GM21381 (cell line): ENCODE measurements at regions not wholly inside any gene's neighbourhood (a gene's known extent, or its start where the extent isn't known, plus 50 kb on each side); places are given as distances from the start of the nearest gene placed in this dataset.
A peak's percentile ranks its signal among the peaks of the same experiment; 100 is the strongest.

ENCODE experiments used
- ATAC-seq: cut with Tn5 transposase; IDR thresholded peaks from one replicate; pipeline ENCODE4 v1.9.1; 2021; ENCODE audit warnings: mild to moderate bottlenecking, moderate library complexity; ENCODE audit not compliant: unreplicated experiment

DNA sequence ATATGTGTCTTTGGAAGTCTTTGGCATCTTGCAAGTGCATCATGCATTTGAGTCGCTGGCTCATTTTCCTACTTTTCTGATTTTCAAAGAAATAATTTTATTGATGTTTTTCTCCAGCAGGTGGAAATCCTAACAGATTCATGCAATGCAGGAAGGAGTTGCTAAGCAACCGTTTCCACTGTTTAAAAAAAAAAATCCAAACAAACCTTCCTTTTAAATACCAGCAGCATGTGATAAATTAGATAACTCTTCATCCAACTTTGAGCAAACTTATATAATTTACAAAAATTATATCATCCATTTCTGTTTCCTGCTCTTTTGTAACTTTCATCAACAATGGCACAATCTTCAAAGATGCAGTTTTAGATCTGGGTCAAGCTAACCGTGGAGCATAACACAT, 364.1 kb downstream of the MFSD1 start:
- no peak for ATAC-seq

DNA sequence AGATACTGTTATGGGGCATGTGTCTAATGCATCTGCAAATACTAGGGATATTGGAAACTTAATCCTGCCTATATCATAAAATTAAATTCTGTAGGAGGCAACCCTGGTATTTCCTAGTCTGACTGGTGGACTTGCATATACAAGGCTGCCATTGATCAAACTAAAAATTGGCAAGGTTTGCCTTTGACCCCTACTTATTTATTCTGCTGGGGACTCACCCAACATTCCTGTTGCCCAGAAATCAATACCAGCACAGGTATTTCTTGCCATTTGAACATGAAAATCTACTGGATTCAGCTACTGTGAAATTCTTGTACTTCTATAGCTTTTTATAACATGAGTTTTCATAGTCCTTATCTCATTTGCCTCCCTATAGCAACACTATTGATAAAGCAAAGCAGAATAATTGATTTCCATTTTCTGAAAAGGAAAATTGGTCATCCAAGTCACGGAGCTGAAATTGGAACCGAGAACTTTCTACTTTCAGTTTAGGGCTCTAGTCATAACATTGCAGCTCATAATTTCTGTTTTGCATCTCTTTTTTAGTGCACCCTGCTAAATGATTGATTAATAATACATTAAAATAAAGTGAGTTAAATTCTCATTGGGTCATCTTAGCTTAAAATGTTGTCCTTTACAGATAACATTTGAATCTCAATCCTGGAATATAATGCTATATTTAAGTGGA, 365.2 kb downstream of the MFSD1 start:
- ATAC-seq = no peak

DNA sequence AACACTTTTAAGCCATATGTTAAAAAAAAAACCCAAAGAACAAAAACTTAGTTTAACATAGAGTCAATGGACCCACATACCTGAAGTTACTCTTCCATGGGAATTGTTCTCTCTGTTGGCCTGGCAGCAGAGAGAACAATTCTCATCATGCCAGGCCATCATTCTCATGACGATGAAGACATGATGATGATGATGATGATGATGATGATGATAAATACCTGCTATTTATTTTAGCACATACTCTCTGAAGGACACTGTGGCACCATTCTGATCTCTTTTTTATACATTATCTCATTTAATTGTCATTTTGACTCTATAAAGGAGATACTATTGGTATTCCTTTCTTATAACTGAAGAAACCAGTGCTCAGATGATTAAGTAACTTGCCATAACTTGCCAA, 366.9 kb downstream of the MFSD1 start:
- ATAC-seq = no peak

- ATAC-seq = no peak
Observed at GRCh38 chr3:159169828-159170227, 368.0 kb downstream of the MFSD1 start.

- no peak for ATAC-seq
Observed at GRCh38 chr3:159170436-159171003, 368.7 kb downstream of the MFSD1 start.

DNA sequence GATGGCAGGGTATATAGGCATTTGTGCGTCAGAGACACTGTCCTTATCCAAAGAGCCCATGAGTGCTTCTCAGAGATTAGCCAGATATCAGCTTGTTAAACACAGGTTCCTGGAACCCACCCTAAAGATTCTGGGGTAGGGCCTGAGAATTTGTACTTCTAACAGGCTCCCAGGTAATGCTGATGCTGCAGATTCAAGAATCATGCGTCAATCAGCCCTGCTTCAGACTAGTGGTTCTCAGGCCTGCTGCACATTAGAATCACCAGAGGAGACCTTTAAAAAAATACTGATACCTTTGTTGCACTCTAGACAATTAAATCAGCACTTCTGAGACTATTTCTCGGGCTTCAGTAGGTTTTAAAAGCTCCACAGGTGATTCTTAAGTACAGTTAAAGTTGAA, 369.5 kb downstream of the MFSD1 start:
- ATAC-seq = no peak

DNA sequence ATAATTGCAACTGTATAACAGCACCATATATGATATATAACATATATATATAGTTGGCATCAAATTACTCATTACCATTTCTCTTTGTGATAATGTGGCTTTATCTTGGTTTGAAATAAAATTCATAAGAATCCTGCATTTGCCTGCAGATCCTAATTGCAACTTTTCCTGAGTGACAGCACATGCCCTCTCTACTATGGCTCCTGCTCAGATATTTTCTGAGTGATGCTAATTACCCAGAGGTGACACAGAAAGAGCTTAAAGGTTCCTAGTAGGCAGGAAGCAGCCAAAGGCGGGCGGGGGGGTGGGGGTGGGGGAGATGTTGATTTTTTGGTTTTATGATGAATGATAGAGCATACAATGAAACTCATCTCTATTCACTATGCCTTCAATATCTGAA, 370.6 kb downstream of the MFSD1 start:
- no peak for ATAC-seq

GRCh38 chr3:159174715-159175692, 373.1 kb downstream of the MFSD1 start:
- no peak for ATAC-seq

DNA sequence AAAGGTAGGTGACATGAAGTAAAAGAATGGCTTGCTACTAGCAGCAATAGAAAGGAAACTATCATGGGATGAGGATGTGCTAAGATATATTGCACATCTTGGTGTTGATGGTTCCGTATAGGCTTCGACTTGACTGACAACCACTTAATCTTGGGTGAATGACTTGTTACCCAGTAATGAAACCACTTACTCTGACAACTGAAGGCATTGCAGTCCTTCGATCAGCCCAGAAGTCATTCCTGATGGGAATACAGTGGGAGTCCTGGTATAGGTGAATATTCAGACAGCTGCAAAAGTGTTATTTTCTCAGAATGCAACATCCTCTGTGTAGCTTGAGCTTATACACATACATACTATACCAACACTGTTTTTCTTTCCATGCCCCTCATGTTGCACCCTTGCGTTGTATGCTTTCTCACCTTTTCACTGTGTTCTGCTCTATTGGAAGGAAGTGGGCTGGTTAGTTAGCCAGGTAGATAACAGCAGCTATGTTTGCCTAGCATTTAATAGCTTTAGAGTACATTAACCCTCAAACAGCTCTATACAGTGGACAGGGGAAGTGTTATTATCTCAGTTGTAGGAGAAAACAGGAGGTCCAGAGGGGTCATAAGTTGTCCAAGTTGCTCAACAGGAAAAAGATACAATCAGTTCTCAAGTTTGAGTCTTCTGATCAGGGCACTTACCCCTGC, 376.5 kb downstream of the MFSD1 start:
- no peak for ATAC-seq

- ATAC-seq = no peak
Observed at GRCh38 chr3:159182961-159183360, 381.1 kb downstream of the MFSD1 start.

DNA sequence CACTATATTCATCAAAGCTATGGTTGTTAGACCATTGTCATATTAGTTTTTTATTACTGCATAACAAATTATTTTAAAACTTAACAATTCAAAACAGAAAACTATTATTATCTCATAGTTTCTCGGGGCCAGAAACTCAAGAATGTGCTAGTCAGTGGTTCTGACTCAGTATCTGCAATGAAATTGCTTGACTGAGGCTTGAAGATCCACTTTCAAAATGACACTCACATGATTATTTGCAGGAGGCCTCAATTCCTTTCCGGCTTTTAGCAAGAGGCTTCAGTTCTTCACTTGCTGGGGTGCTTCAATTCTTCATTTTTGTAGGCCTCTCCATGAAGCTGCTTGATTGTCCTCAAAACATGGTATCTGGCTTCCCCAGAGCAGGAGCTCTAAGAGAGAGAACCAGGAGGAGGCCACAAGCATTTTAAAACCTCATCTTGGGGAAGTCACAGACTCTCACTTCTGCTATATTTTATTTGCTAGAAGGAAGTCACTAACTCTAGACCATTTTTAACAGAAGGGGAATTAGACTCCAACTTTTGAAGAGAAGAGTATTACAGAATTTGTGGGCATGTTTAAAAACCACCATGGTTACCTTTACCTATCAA, 383.7 kb downstream of the MFSD1 start:
- peak; percentile 51 for ATAC-seq

- ATAC-seq = peak; percentile 43
Observed at GRCh38 chr3:159186581-159186980, 384.7 kb downstream of the MFSD1 start.

- ATAC-seq = no peak
Observed at GRCh38 chr3:159187232-159187631, 385.4 kb downstream of the MFSD1 start.

DNA sequence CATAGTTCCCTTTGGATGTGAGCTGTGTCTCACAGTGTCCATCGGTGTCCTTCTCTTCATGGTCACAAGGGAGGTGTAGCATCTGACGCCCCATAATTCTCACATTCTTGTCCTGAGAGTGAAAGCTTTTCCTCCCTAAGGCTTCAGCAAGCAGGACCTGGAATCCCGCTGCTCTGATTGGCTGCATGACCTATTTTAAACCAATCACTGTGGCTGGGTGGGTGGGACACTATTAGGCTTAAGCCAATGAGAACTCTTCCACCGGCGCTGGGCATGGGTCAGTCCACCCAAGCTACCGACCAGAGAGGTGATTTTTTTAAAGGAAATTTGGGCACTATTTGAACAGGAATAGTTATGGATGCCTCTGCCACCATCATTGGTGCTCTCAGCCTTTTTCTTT, 385.9 kb downstream of the MFSD1 start:
- no peak for ATAC-seq

DNA sequence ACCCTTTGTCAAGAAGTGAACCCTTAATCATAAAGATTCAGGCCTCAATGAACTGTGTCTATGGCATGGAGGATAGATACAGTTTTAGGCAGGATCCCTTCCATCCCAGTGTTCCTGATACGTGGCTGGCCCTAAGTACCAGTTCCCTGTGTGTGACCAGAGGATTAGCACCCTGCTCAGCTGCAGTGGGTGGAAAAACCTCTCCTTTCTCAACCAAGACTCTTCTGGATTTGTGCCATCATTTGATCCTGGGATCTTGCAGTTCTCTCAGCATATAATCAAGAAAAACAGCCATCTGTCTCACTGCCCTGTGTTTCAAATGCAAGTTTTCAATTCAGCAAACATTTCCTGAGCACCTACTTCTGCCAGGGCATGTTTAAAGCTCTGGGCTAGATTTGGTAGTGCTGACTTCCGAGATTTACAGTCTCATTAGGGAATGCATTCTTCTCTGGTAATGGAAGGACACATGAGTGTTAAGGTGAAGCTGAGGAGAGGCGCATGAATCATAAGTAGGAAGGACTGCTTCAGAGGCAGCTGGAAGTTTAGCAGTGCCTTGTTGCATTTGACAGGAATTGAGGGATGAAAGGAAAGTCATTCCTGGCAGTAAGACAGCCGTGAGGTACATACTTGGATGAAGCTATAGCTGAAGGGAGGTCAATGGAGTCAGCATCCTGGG, 388.3 kb downstream of the MFSD1 start:
- ATAC-seq = no peak

DNA sequence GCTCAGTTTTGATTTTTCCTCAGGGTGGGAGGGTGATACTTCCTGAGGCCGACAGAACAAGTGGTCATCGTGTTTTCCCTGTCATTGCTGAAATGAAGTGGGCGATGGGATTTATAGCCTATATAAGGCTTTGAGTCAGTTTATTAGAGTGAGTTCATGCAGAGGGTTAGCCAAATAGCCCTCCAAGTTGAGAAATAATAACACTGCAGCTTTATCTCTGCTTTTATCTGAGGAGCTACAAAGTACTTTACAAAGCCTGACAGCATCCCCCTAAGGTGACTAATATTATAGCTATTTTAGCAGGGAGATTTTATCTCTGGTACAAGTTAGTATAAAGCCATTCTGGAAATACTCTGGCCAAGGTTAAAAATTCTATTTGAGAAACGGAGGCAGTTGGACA, 389.6 kb downstream of the MFSD1 start:
- no peak for ATAC-seq

- ATAC-seq = no peak
Observed at GRCh38 chr3:159196359-159196758, 394.5 kb downstream of the MFSD1 start.

- ATAC-seq = no peak
Observed at GRCh38 chr3:159200176-159200575, 398.3 kb downstream of the MFSD1 start.

- ATAC-seq = no peak
Observed at GRCh38 chr3:159208050-159208449, 406.2 kb downstream of the MFSD1 start.

GRCh38 chr3:159209459-159209858, 407.6 kb downstream of the MFSD1 start:
- no peak for ATAC-seq
